SK-N-SH (cell line): ENCODE measurements at regions not wholly inside any gene's neighbourhood (a gene's known extent, or its start where the extent isn't known, plus 50 kb on each side); places are given as distances from the start of the nearest gene placed in this dataset.

ENCODE experiments used
- CHD2 ChIP-seq: fragments of 150-350 bp; IDR thresholded peaks from 2 replicates; pipeline ENCODE4 v1.6.1; 2018; ENCODE audit warnings: low read length; ENCODE audit not compliant: partially characterized antibody
- EP300 ChIP-seq, 2 experiments: IDR thresholded peaks; 2 replicates each; pipeline versions ENCODE4 v1.4.0 to v1.6.1; 2012; ENCODE audit warnings: borderline replicate concordance in 1 of 2, low read depth in 1 of 2, low read length in 1 of 2
- EZH2phosphoT487 ChIP-seq: fragments of 200-600 bp; sonication (generic); IDR thresholded peaks from 2 replicates; pipeline ENCODE4 v1.6.1; 2017; ENCODE audit warnings: low read depth, mixed run types, mild to moderate bottlenecking, antibody characterized with exemption, moderate library complexity, borderline replicate concordance
- RFX5 ChIP-seq: IDR thresholded peaks from 2 replicates; pipeline ENCODE4 v1.6.1; 2012; ENCODE audit warnings: mild to moderate bottlenecking, improper control_type of control experiment, low read length
- SIN3A ChIP-seq: IDR thresholded peaks from 2 replicates; pipeline ENCODE4 v1.6.1; 2012; ENCODE audit warnings: low read depth, mild to moderate bottlenecking, low read length, moderate library complexity, borderline replicate concordance
- TAF1 ChIP-seq: IDR thresholded peaks from 2 replicates; pipeline ENCODE4 v1.6.1; 2012; ENCODE audit warnings: low read depth, mild to moderate bottlenecking, low read length, moderate library complexity, borderline replicate concordance
- TF ChIP-seq, protein P1 (sequence below): fragments of 200-600 bp; sonication (generic); IDR thresholded peaks from 2 replicates; pipeline ENCODE4 v1.6.1; 2017; ENCODE audit warnings: antibody characterized with exemption, mild to moderate bottlenecking, moderate library complexity
- TF ChIP-seq, protein P2 (sequence below): IDR thresholded peaks from 2 replicates; pipeline ENCODE4 v1.4.0; 2012; ENCODE audit warnings: low read depth
- TF ChIP-seq, protein P3 (sequence below): IDR thresholded peaks from 2 replicates; pipeline ENCODE4 v1.6.1; 2012; ENCODE audit warnings: mild to moderate bottlenecking, low read depth, low read length, moderate library complexity

DNA sequence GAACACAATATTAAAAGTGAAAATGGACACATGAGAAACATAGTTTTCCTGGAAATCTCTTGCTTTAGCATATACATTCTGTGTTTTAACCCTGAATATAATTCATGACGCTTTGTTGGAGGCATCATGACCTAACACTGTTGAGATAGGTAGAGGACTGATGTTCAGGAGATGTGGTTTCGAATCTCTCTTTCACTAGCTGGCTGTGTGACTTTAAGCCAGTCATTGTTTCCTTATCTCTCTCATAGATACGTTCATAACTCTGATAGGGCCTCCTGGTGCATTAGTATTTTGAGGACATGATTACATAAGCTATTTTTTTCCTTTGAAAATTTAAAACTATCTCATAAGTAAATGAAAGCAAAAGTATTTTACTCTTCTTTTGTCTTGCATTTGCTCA lies 179.0 kb upstream of the DTNA start:
- TF ChIP-seq SIN3A (no peak), TAF1 (no peak), EZH2phosphoT487 (no peak), EP300 (IDR thresholded peaks at IDR 0.05; ENCODE audit: borderline replicate concordance in 1 of 2, low read depth in 1 of 2, low read length in 1 of 2) (no peak), CHD2 (no peak), RFX5 (no peak)
- TF ChIP-seq, protein P1, sequence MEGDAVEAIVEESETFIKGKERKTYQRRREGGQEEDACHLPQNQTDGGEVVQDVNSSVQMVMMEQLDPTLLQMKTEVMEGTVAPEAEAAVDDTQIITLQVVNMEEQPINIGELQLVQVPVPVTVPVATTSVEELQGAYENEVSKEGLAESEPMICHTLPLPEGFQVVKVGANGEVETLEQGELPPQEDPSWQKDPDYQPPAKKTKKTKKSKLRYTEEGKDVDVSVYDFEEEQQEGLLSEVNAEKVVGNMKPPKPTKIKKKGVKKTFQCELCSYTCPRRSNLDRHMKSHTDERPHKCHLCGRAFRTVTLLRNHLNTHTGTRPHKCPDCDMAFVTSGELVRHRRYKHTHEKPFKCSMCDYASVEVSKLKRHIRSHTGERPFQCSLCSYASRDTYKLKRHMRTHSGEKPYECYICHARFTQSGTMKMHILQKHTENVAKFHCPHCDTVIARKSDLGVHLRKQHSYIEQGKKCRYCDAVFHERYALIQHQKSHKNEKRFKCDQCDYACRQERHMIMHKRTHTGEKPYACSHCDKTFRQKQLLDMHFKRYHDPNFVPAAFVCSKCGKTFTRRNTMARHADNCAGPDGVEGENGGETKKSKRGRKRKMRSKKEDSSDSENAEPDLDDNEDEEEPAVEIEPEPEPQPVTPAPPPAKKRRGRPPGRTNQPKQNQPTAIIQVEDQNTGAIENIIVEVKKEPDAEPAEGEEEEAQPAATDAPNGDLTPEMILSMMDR = no peak
- TF ChIP-seq, protein P2, sequence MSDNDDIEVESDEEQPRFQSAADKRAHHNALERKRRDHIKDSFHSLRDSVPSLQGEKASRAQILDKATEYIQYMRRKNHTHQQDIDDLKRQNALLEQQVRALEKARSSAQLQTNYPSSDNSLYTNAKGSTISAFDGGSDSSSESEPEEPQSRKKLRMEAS = no peak
- TF ChIP-seq, protein P3, sequence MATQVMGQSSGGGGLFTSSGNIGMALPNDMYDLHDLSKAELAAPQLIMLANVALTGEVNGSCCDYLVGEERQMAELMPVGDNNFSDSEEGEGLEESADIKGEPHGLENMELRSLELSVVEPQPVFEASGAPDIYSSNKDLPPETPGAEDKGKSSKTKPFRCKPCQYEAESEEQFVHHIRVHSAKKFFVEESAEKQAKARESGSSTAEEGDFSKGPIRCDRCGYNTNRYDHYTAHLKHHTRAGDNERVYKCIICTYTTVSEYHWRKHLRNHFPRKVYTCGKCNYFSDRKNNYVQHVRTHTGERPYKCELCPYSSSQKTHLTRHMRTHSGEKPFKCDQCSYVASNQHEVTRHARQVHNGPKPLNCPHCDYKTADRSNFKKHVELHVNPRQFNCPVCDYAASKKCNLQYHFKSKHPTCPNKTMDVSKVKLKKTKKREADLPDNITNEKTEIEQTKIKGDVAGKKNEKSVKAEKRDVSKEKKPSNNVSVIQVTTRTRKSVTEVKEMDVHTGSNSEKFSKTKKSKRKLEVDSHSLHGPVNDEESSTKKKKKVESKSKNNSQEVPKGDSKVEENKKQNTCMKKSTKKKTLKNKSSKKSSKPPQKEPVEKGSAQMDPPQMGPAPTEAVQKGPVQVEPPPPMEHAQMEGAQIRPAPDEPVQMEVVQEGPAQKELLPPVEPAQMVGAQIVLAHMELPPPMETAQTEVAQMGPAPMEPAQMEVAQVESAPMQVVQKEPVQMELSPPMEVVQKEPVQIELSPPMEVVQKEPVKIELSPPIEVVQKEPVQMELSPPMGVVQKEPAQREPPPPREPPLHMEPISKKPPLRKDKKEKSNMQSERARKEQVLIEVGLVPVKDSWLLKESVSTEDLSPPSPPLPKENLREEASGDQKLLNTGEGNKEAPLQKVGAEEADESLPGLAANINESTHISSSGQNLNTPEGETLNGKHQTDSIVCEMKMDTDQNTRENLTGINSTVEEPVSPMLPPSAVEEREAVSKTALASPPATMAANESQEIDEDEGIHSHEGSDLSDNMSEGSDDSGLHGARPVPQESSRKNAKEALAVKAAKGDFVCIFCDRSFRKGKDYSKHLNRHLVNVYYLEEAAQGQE = no peak
